PC-9 (cell line): ENCODE measurements at regions not wholly inside any gene's neighbourhood (a gene's known extent, or its start where the extent isn't known, plus 50 kb on each side); places are given as distances from the start of the nearest gene placed in this dataset.

Experiments used
- EZH2 ChIP-seq: fragments of 200-600 bp; sonication (generic); IDR thresholded peaks from 2 replicates; pipeline ENCODE4 v1.8.0; 2017; ENCODE audit warnings: antibody characterized with exemption, low read depth
- TF ChIP-seq, protein P1 (sequence below): fragments of 200-600 bp; sonication (generic); conservative IDR thresholded peaks from 2 replicates; pipeline ENCODE4 v1.6.1; 2017; ENCODE audit warnings: mixed run types, antibody characterized with exemption, mild to moderate bottlenecking, moderate library complexity

DNA sequence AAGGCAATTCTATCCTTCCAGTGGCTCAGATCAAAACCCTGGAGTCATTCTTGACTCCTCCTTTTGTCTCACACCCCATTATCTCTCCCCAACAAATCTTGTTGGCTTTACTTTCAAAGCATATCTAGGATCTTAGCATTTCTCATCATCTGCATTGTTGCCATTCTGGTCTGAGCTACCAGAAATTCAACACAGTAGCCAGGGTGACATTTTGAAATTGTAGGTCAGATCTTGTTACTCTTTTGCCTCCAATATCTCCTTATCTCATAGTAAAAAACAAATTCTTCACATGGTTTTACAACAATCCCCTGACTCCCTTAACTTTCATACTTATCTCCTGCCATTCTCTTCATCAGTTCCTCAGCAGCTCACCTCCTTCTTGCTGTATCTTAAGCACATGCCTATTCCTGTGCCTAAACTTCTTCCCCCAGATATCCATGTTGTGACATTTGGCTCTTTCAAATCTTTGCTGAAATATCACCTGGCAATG, 115.8 kb downstream of the KLF5 start:
- TF ChIP-seq, protein P1, sequence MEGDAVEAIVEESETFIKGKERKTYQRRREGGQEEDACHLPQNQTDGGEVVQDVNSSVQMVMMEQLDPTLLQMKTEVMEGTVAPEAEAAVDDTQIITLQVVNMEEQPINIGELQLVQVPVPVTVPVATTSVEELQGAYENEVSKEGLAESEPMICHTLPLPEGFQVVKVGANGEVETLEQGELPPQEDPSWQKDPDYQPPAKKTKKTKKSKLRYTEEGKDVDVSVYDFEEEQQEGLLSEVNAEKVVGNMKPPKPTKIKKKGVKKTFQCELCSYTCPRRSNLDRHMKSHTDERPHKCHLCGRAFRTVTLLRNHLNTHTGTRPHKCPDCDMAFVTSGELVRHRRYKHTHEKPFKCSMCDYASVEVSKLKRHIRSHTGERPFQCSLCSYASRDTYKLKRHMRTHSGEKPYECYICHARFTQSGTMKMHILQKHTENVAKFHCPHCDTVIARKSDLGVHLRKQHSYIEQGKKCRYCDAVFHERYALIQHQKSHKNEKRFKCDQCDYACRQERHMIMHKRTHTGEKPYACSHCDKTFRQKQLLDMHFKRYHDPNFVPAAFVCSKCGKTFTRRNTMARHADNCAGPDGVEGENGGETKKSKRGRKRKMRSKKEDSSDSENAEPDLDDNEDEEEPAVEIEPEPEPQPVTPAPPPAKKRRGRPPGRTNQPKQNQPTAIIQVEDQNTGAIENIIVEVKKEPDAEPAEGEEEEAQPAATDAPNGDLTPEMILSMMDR: no peak
- no peak for TF ChIP-seq EZH2
